ELF-1 (cell line): ENCODE measurements at regions not wholly inside any gene's neighbourhood (a gene's known extent, or its start where the extent isn't known, plus 50 kb on each side); places are given as distances from the start of the nearest gene placed in this dataset.
A peak's percentile ranks its signal among the peaks of the same experiment; 100 is the strongest.

Source experiments
- DNase-seq: peaks from one replicate; pipeline ENCODE4 v3.0.0-alpha.2; 2016; ENCODE audit warnings: low read depth, low spot score

DNA sequence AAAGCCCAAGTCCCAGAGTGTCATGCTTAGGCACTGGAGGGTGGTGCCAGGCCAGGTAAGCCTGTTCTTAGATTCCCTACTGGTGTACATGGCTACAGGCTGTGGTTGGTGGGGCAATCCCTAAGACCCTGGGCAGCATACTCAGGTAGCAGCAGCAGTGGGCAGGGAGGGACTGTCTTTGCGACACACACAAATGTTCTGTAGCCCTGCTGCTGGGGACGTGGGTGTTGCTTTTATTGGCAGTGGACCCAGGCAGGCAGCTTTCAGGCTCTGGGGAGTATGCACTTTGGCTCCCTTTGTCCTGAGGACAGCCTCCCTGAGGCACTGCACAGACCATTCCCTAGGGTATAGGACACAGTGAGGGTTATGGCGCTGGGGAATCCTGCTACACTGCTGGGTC lies 137.1 kb upstream of the ADAMTS19 start:
- no peak for DNase-seq

- DNase-seq: no peak
Measured at GRCh38 chr5:129341306-129341705, 118.8 kb upstream of the ADAMTS19 start.

DNA sequence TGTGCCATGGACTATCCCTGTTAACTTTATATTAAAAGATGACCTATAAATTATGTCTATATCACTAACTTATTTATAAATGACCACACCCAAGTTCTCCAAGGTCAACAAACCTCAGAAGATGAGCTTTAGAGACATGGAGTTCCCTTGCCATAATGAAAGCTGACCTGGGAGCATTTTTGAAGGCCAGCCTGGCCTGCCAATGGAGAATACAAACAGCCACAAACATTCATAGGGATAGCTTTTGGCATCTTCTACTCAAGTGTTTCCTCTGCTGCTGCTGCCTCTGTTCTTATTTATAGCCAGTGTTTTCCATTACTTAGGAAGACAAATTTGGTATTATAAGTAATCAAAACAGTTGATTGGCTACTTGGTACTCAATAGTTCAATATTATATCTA lies 117.3 kb upstream of the ADAMTS19 start:
- no peak for DNase-seq

DNA sequence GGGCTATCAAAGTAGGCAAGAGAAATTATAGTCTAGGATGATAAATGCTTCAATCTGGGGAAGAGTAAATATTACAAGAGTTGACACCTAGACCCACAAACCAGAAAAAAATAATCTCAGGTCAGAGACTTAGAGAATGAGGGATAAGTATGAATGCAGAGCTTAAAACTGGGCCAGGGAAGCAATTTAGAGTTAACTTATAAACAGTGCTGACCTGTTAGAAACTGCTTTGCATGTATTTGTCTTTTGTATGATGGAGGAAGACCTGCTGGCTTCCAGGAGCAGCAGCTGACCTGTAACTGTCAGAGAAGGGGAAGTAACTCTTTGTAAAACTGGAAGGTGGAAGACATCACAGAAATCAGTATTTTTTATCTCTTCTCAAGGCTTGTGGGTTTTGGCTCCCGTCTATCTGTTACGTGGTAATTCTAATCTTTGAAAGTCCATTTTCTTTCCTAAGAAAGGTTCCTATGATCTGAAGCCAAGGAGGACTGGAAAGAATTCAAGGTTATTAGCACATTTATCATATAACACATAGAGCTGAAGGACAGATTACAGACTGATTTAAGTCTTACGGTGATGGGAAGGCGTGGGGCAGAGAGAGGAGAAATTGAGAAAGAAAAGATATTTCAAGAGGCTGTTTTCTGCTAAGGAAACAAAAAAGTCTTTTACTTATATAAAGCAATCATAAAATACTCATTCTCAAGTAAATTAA lies 114.7 kb upstream of the ADAMTS19 start:
- no peak for DNase-seq

GRCh38 chr5:129356846-129357245 lies 103.3 kb upstream of the ADAMTS19 start:
- no peak for DNase-seq

DNA sequence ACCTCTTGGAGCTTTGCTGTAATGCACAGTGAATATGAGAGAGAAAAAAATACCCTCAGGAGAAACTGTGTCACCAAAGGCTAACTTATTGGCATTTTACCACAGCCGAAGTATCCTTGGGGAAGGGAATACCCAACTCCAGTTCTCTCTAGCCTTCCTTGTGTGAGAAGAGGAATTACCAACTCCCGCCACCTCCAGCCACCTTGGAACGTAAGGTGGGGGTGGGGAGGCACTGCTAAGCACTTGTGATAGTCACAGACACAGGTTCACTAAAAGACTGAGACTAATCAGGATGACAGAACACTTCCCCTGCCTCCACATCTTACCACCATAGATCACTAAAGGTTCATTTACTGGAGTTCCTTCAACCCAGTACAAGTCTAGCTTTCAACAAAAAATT lies 102.0 kb upstream of the ADAMTS19 start:
- peak; percentile 33 for DNase-seq

- no peak for DNase-seq
Measured at GRCh38 chr5:129359450-129359849, 100.6 kb upstream of the ADAMTS19 start.

- DNase-seq: no peak
Measured at GRCh38 chr5:129361441-129362025, 98.6 kb upstream of the ADAMTS19 start.

DNA sequence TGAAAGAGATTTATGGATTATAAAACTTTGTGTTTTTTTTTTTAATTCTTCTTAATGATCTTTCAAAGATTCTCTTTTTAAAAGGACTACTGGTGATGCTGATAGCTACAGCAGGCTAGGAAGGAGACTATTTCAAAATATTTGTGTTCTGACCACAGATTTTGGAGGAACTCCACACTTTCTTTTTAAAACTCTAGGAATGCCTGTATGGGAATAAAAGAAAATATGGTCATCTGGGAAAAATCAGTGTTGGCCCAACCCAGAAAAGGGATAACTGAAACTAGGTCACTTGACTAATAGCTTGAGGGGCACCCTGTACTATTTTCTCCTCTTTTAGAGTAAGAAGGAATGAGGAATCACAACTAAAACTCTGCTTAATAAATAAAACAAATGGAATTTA lies 97.6 kb upstream of the ADAMTS19 start:
- no peak for DNase-seq

- DNase-seq: no peak
Measured at GRCh38 chr5:129363991-129364390, 96.1 kb upstream of the ADAMTS19 start.

GRCh38 chr5:129367883-129368282 lies 92.2 kb upstream of the ADAMTS19 start:
- no peak for DNase-seq

GRCh38 chr5:129372025-129372424 lies 88.1 kb upstream of the ADAMTS19 start:
- DNase-seq: no peak

- DNase-seq: peak; percentile 77
Measured at GRCh38 chr5:129377504-129377903, 82.6 kb upstream of the ADAMTS19 start.

DNA sequence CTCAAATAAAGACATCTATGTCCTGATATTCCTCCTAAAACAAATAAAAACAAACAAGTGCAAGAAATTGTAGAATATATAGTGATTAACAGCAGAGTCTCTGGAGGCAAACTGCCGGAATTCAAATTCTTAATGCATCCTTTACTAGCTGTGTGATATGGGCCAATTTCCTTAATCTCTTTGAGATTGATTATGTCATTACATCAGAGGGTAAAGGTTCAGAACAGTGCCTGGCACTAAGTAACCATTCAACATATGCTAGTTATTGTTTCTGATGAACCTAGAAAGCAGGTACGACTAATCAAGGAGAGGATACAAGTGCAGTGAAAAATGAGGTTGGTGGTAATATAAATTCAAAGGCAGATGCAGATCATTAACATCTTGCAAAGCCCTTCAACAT lies 81.1 kb upstream of the ADAMTS19 start:
- no peak for DNase-seq

- DNase-seq: peak; percentile 47
Measured at GRCh38 chr5:129379406-129379805, 80.7 kb upstream of the ADAMTS19 start.

DNA sequence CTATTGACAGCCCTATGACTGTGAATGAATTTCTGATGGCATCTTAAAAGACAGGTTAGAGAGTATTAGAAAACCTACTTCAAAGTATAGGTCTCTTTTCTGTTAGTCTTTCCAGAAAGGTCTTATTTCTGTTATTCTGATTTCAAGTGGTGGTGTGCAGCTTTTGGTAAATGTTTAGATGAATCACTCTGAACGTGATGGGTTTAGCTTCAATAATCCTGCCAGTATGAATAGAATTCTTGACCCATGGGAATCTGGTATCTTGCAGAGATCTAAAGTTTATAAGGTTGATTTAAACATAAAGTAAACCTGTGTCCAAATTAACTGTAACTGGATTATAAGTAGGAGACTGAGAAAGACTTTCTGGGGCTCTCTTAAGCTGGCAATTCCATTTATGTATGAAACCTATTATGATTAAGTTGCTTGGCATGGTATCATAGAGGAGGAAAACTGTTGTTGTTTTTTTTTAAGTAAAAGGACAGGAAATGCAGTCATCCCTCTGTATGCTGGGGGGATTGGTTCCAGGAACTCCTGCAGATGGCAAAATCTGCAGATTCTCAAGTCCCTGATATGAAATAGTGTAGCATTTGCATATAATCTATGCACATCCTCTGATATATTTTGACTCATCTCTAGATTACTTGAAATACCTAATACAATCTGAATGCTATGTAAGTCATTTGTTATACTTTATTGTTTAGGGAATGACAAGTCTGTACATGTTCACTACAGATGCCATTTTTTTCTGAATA lies 77.0 kb upstream of the ADAMTS19 start:
- no peak for DNase-seq

DNA sequence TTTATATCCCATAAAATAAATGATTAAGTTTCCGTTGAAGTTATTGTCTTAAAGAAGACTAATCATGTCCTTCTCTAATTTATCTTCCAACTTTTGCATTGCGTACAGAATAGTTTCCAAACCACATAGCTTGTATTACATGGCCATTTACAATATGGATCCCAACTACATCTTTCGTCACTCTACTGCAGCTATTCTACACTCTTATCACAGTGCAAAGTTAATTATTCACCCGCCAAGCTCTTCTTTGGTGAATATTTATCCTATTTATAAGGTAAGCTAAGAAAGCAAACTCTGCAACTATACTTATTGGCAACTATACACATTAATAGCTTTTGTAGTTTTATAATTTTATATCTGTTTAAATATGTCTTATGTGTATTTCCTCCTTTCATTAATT lies 75.9 kb upstream of the ADAMTS19 start:
- DNase-seq: no peak

- no peak for DNase-seq
Measured at GRCh38 chr5:129384736-129385135, 75.4 kb upstream of the ADAMTS19 start.

- no peak for DNase-seq
Measured at GRCh38 chr5:129387944-129388343, 72.2 kb upstream of the ADAMTS19 start.

DNA sequence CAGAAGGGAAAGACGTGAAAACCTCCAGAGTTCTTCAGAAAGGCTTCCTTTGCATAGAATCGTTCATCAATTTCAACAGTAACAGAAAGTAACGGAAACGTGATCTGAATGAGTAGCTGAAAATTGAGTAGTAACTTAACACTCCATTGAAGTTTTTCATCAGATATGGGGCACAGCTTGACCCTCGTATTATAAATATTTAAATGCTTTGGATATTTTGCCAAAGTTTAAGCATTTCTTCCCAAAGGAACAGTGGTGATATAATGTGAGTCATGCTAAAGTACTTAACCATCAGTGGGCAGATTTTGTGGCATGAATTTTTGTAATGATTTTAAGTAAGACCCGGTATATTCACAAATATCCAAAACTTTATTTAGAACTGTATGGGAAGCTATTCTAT lies 67.4 kb upstream of the ADAMTS19 start:
- no peak for DNase-seq

GRCh38 chr5:129395247-129395646 lies 64.9 kb upstream of the ADAMTS19 start:
- DNase-seq: no peak

DNA sequence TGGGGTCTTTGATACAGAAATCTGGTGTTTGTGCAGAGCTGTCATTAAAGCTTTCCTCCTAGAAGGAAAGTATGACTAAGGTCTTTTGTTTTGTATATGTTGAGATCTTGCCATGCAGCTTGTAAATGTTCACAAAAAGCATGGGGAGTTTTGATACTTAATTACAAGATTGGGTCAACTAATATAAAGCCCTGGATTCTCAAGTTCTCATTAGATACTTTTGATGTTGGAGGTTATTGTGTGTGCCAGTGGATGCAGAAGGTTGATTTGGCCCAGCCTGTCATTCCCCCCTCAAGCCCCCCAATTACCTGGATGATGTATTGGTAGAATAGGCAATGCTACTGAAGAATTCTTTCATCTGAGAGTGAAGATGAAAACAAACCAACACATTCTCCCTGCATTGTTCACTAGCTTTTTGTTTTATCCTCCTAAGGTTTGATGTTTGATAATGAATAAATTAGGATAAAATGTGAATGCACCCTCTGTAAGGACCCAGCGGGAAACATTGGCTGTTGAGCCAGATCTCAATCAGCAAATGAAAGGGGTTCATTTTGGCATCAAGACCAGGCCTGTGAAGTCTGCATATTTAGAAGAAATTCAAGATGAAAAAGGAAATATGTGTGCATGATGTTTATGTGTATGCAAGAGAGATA lies 61.9 kb upstream of the ADAMTS19 start:
- DNase-seq: no peak
